GM23338 (cell line): ENCODE measurements at regions not wholly inside any gene's neighbourhood (a gene's known extent, or its start where the extent isn't known, plus 50 kb on each side); places are given as distances from the start of the nearest gene placed in this dataset.

ENCODE experiments used
- ATAC-seq: fragments of 200-7000 bp; cut with Tn5 transposase; 3 replicates; pipeline ENCODE4 v1.9.1; 2020
- DNase-seq: peaks from one replicate; pipeline ENCODE4 v3.0.0-alpha.2; 2015; ENCODE audit warnings: low spot score
- H2AFZ ChIP-seq: fragments of 200-600 bp; sonication (generic); 2 replicates; pipeline ENCODE4 v1.8.0; 2016; ENCODE audit warnings: antibody characterized with exemption, mild to moderate bottlenecking, moderate library complexity
- H3F3A ChIP-seq: fragments of 200-600 bp; sonication (generic); replicated peaks from 2 replicates; pipeline ENCODE4 v1.8.0; 2017; ENCODE audit warnings: antibody characterized with exemption, mixed run types, low read depth
- H3K27ac ChIP-seq: fragments of 200-600 bp; sonication (generic); 2 replicates; pipeline ENCODE4 v1.6.1; 2016; ENCODE audit warnings: low read depth
- H3K27me3 ChIP-seq: fragments of 200-600 bp; sonication (generic); 2 replicates; pipeline ENCODE4 v1.8.0; 2016; ENCODE audit warnings: mild to moderate bottlenecking, mixed run types, moderate library complexity; ENCODE audit not compliant: insufficient read depth
- H3K36me3 ChIP-seq: fragments of 200-600 bp; sonication (generic); 2 replicates; pipeline ENCODE4 v1.8.0; 2016; ENCODE audit warnings: mild to moderate bottlenecking; ENCODE audit not compliant: insufficient read depth
- H3K4me1 ChIP-seq: fragments of 200-600 bp; sonication (generic); 2 replicates; pipeline ENCODE4 v1.8.0; 2016; ENCODE audit warnings: mild to moderate bottlenecking, moderate library complexity; ENCODE audit not compliant: insufficient read depth
- H3K4me2 ChIP-seq: fragments of 200-600 bp; sonication (generic); 2 replicates; pipeline ENCODE4 v1.7.1; 2017; ENCODE audit warnings: mixed run types
- H3K4me3 ChIP-seq: fragments of 200-600 bp; sonication (generic); 2 replicates; pipeline ENCODE4 v1.6.1; 2016; ENCODE audit warnings: mixed run types
- H3K79me2 ChIP-seq: fragments of 200-600 bp; sonication (generic); replicated peaks from 2 replicates; pipeline ENCODE4 v1.8.0; 2017; ENCODE audit warnings: mild to moderate bottlenecking; ENCODE audit not compliant: insufficient read depth
- H3K9me2 ChIP-seq: fragments of 200-600 bp; sonication (generic); 2 replicates; pipeline ENCODE4 v1.8.0; 2017; ENCODE audit not compliant: insufficient read depth
- H4K20me1 ChIP-seq: fragments of 200-600 bp; sonication (generic); replicated peaks from 2 replicates; pipeline ENCODE4 v1.8.0; 2017; ENCODE audit warnings: mild to moderate bottlenecking; ENCODE audit not compliant: insufficient read depth
- H3K27ac Mint-ChIP-seq: 2 replicates; pipeline ENCODE4 v1.8.0; 2020; ENCODE audit warnings: inconsistent platforms, mild to moderate bottlenecking, moderate library complexity, mixed read lengths
- H3K27me3 Mint-ChIP-seq: 3 replicates; pipeline ENCODE4 v1.8.0; 2022; ENCODE audit warnings: low read depth, mild to moderate bottlenecking, moderate library complexity, mixed read lengths, inconsistent platforms; ENCODE audit not compliant: insufficient read depth, poor library complexity
- H3K36me3 Mint-ChIP-seq: 3 replicates; pipeline ENCODE4 v1.8.0; 2021; ENCODE audit warnings: low read depth, mild to moderate bottlenecking, inconsistent platforms, moderate library complexity, mixed read lengths
- H3K4me1 Mint-ChIP-seq: 3 replicates; pipeline ENCODE4 v1.8.0; 2020; ENCODE audit warnings: mild to moderate bottlenecking, inconsistent platforms, mixed read lengths
- H3K4me3 Mint-ChIP-seq: 3 replicates; pipeline ENCODE4 v1.8.0; 2021; ENCODE audit warnings: moderate library complexity, mild to moderate bottlenecking, inconsistent platforms, mixed read lengths
- H3K9me3 Mint-ChIP-seq: 3 replicates; pipeline ENCODE4 v1.8.0; 2020; ENCODE audit warnings: moderate library complexity, mild to moderate bottlenecking, inconsistent platforms, mixed read lengths
- CREB1 ChIP-seq: fragments of 250-450 bp; sonication (Bioruptor Pico); IDR thresholded peaks from 2 replicates; pipeline ENCODE4 v1.5.0; 2020; ENCODE audit warnings: low read depth, mild to moderate bottlenecking, moderate library complexity
- REST ChIP-seq: IDR thresholded peaks from one replicate; pipeline ENCODE4 v1.6.1; 2018; ENCODE audit warnings: antibody characterized with exemption; ENCODE audit not compliant: unreplicated experiment
- ZNF462 ChIP-seq: fragments of 250-450 bp; sonication (Bioruptor Pico); IDR thresholded peaks from 2 replicates; pipeline ENCODE4 v1.5.0; 2020; ENCODE audit warnings: mild to moderate bottlenecking, moderate library complexity

- H3K4me1 Mint-ChIP-seq: peaks cover 10% of the 10 kb centered on the region
- Histone ChIP-seq H2AFZ (no peak overlapping the region), H3K9me2 (peaks cover 3% of the 10 kb centered on the region; the same call in 1 of the 2 replicates), H3K27ac (no peak overlapping the region), H3K36me3 (no peaks in the 10 kb centered on the region), H4K20me1 (no peaks in the 10 kb centered on the region), H3K4me3 (no peak overlapping the region), H3K27me3 (no peaks in the 10 kb centered on the region), H3F3A (no peaks in the 10 kb centered on the region), H3K79me2 (no peaks in the 10 kb centered on the region), H3K4me2 (0 out of 2 replicates have a peak overlapping the region, but pooled peaks have one; percentile 12), H3K4me1 (no peaks in the 10 kb centered on the region)
- no peak overlapping the region for H3K27ac Mint-ChIP-seq
- H3K9me3 Mint-ChIP-seq: no peaks in the 10 kb centered on the region; the same call in 2 of the 3 replicates
- H3K4me3 Mint-ChIP-seq: no peak overlapping the region
- TF ChIP-seq CREB1 (no peak), REST (no peak), ZNF462 (CRISPR knock-in tag) (no peak)
- no peaks in the 10 kb centered on the region for H3K36me3 Mint-ChIP-seq
- ATAC-seq (peak; percentile 47; the same call in 1 of the 3 replicates), DNase-seq (no peak)
- H3K27me3 Mint-ChIP-seq: peaks cover 1% of the 10 kb centered on the region
Measured at GRCh38 chr6:85771455-85771854, 128.8 kb upstream of the SYNCRIP start.
